ENCODE measurements at regions not wholly inside any gene's neighbourhood (a gene's known extent, or its start where the extent isn't known, plus 50 kb on each side); places are given as distances from the start of the nearest gene placed in this dataset.

GRCh38 chr20:4074877-4075455, 59.6 kb upstream of the RNF24 start:
- TF ChIP-seq, protein P1, sequence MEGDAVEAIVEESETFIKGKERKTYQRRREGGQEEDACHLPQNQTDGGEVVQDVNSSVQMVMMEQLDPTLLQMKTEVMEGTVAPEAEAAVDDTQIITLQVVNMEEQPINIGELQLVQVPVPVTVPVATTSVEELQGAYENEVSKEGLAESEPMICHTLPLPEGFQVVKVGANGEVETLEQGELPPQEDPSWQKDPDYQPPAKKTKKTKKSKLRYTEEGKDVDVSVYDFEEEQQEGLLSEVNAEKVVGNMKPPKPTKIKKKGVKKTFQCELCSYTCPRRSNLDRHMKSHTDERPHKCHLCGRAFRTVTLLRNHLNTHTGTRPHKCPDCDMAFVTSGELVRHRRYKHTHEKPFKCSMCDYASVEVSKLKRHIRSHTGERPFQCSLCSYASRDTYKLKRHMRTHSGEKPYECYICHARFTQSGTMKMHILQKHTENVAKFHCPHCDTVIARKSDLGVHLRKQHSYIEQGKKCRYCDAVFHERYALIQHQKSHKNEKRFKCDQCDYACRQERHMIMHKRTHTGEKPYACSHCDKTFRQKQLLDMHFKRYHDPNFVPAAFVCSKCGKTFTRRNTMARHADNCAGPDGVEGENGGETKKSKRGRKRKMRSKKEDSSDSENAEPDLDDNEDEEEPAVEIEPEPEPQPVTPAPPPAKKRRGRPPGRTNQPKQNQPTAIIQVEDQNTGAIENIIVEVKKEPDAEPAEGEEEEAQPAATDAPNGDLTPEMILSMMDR (IDR thresholded peaks at IDR 0.05) = no peak
- TF ChIP-seq POLR2A (IDR thresholded peaks at IDR 0.05) = no peak
